ENCODE measurements at regions not wholly inside any gene's neighbourhood (a gene's known extent, or its start where the extent isn't known, plus 50 kb on each side); places are given as distances from the start of the nearest gene placed in this dataset.

GRCh38 chr1:163766257-163766918, 444.6 kb downstream of the NUF2 start:
- FAIRE-seq (no peak), DNase-seq (ENCODE audit: insufficient read length, low spot score) (no peak)
- TF ChIP-seq CTCF (IDR thresholded peaks at IDR 0.05; ENCODE audit: insufficient read depth, missing control alignments) = no peak

DNA sequence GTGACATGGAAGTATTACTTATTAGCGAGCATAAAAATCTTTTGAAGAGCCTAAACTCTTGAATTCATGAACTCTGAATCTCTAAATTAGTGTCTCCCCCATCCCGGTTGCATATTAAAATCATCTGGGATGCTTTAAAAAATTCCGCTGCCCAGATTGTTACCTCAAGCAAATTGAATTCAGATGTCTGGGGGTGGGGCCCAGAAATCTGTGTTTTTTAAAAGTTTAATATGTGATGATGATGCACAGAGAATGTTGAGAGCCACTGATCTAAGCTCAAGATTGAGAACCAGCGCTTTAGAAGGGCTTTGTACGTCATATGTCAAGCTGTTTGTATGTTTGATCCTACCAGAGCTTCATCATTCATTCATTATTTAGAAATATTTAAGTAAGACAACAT, 446.8 kb downstream of the NUF2 start:
- no peak for DNase-seq (ENCODE audit: insufficient read length, low spot score)
- no peak for TF ChIP-seq CTCF (IDR thresholded peaks at IDR 0.05; ENCODE audit: insufficient read depth, missing control alignments)
- peak; percentile 46 for FAIRE-seq

DNA sequence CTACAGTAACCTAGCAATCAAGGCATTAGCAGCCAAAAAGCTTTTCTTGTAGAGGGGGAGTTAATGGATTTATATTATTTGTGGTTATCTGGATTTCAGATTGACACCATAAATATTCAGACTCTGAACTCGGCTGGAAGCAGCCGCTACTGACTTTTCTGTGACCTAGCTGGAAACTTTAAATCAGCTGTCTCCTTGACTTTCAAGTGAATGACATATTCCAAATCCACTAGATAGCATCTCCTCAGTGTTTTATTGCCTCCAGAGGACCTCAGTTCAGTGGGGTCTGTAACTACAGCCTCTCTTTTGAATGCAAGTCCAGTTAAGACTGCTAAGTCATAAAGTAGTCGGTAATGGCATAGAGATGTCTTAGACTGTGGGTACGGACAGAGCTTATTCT, 448.5 kb downstream of the NUF2 start:
- FAIRE-seq = no peak
- DNase-seq (ENCODE audit: insufficient read length, low spot score) = no peak
- TF ChIP-seq CTCF (IDR thresholded peaks at IDR 0.05; ENCODE audit: insufficient read depth, missing control alignments) = no peak

- DNase-seq (ENCODE audit: insufficient read length, low spot score) = no peak
- no peak for FAIRE-seq
- TF ChIP-seq CTCF (IDR thresholded peaks at IDR 0.05; ENCODE audit: insufficient read depth, missing control alignments) = no peak
Measured at GRCh38 chr1:163771637-163772036, 449.9 kb downstream of the NUF2 start.

GRCh38 chr1:163772246-163772645, 450.5 kb downstream of the NUF2 start:
- TF ChIP-seq CTCF (IDR thresholded peaks at IDR 0.05; ENCODE audit: insufficient read depth, missing control alignments) = no peak
- DNase-seq (ENCODE audit: insufficient read length, low spot score) = no peak
- peak; percentile 48 for FAIRE-seq

- DNase-seq (ENCODE audit: insufficient read length, low spot score) (no peak), FAIRE-seq (no peak)
- TF ChIP-seq CTCF (IDR thresholded peaks at IDR 0.05; ENCODE audit: insufficient read depth, missing control alignments) = no peak
Measured at GRCh38 chr1:163773396-163773795, 451.6 kb downstream of the NUF2 start.

GRCh38 chr1:163774401-163774945, 452.7 kb downstream of the NUF2 start:
- no peak for TF ChIP-seq CTCF (IDR thresholded peaks at IDR 0.05; ENCODE audit: insufficient read depth, missing control alignments)
- DNase-seq (ENCODE audit: insufficient read length, low spot score) (no peak), FAIRE-seq (no peak)

Data from D721Med (cell line).